ENCODE measurements at regions not wholly inside any gene's neighbourhood (a gene's known extent, or its start where the extent isn't known, plus 50 kb on each side); places are given as distances from the start of the nearest gene placed in this dataset.

DNA sequence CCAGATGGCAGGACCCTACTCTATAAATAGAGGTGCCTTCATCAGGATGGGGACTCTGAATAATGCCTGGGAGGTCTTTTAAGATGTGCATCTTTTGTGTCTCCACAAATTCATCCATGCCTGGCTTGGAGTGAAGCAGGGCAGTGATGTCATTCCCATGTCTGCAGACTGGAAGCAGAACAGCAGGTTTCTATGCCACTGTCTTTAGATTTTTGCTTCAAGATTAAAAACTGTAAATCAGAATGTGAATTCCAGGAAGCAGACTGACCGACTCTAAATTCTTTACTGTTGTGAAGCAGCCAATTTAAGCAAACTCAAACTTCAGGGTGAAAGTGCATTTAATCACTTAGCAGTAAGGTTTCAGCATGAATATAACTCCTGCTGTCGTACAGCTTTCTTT lies 159.3 kb downstream of the SCG2 start:
- Mint-ChIP-seq H3K36me3 (no peaks in the 10 kb centered on the region), H3K4me3 (no peak overlapping the region), H3K27me3 (no peaks in the 10 kb centered on the region), H3K4me1 (no peaks in the 10 kb centered on the region), H3K27ac (no peak overlapping the region), H3K9me3 (peaks cover 0 to 5% (median under 1%) of the 10 kb centered on the region in 8 donors)
- no peak overlapping the region for H3K4me3 ChIP-seq (ENCODE audit: low read length in 2 of 2)
- no peaks in the 10 kb centered on the region for H3K4me1 ChIP-seq (ENCODE audit: insufficient read depth, low read length)
- H3K9me3 ChIP-seq (ENCODE audit: control insufficient read depth in 1 of 2, low read length in 2 of 2), result no peaks in the 10 kb centered on the region
- H3K27ac ChIP-seq (ENCODE audit: low read depth, low read length), result no peak overlapping the region
- ChIA-PET POLR2A (ENCODE audit: partially characterized antibody) (no interaction called here), CTCF (ENCODE audit: partially characterized antibody) (no interaction called here)
- DNase-seq, result no peak
- intact Hi-C loops (cut with micrococcal nuclease), result no loop called here
- no peaks in the 10 kb centered on the region for H3K27me3 ChIP-seq (ENCODE audit: insufficient read depth, low read length)
- H3K36me3 ChIP-seq (ENCODE audit: insufficient read depth, low read length), result no peaks in the 10 kb centered on the region

DNA sequence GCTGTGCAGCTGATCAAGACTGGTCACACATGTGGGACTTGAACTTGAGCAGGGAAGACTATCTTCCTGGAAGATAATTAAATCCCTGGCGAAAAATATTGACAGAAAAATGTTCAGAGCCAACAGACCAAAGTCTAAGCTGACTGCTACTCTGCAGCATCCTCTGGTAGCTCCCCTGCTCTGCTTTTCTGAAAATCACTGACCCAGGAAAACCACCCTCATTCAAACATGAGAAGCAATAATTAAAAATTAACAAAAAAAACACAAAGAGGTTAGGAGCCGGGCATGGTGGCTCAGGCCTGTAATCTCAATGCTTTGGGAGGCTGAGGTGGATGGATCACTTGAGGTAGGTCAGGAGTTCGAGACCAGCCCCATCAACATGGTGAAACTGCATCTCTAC lies 151.9 kb downstream of the SCG2 start:
- intact Hi-C loops (cut with micrococcal nuclease), result no loop called here
- H3K27me3 ChIP-seq (ENCODE audit: insufficient read depth, low read length), result no peaks in the 10 kb centered on the region
- Mint-ChIP-seq H3K4me1 (no peaks in the 10 kb centered on the region), H3K9me3 (peaks cover 0 to 10% (median 3%) of the 10 kb centered on the region in 8 donors), H3K36me3 (no peaks in the 10 kb centered on the region), H3K4me3 (no peak overlapping the region), H3K27me3 (no peaks in the 10 kb centered on the region), H3K27ac (no peak overlapping the region)
- ChIA-PET POLR2A (ENCODE audit: partially characterized antibody) (no interaction called here), CTCF (ENCODE audit: partially characterized antibody) (no interaction called here)
- H3K4me3 ChIP-seq (ENCODE audit: low read length in 2 of 2), result no peak overlapping the region
- no peaks in the 10 kb centered on the region for H3K36me3 ChIP-seq (ENCODE audit: insufficient read depth, low read length)
- H3K4me1 ChIP-seq (ENCODE audit: insufficient read depth, low read length), result no peaks in the 10 kb centered on the region
- DNase-seq, result no peak
- no peaks in the 10 kb centered on the region for H3K9me3 ChIP-seq (ENCODE audit: control insufficient read depth in 1 of 2, low read length in 2 of 2)
- no peak overlapping the region for H3K27ac ChIP-seq (ENCODE audit: low read depth, low read length)

- no peak overlapping the region for H3K27ac Mint-ChIP-seq
- H3K4me1 Mint-ChIP-seq, result no peaks in the 10 kb centered on the region
- H3K27me3 ChIP-seq (ENCODE audit: insufficient read depth, low read length), result no peaks in the 10 kb centered on the region
- H3K4me1 ChIP-seq (ENCODE audit: insufficient read depth, low read length), result no peaks in the 10 kb centered on the region
- no peak overlapping the region for H3K27ac ChIP-seq (ENCODE audit: low read depth, low read length)
- no peak overlapping the region for H3K4me3 ChIP-seq (ENCODE audit: low read length in 2 of 2)
- no peaks in the 10 kb centered on the region for H3K36me3 Mint-ChIP-seq
- ChIA-PET CTCF (ENCODE audit: partially characterized antibody) (no interaction called here), POLR2A (ENCODE audit: partially characterized antibody) (no interaction called here)
- intact Hi-C loops (cut with micrococcal nuclease), result no loop called here
- H3K9me3 Mint-ChIP-seq, result peaks cover 0 to 10% (median 3%) of the 10 kb centered on the region in 8 donors
- no peak for DNase-seq
- H3K36me3 ChIP-seq (ENCODE audit: insufficient read depth, low read length), result no peaks in the 10 kb centered on the region
- H3K27me3 Mint-ChIP-seq, result no peaks in the 10 kb centered on the region
- H3K4me3 Mint-ChIP-seq, result no peak overlapping the region
- H3K9me3 ChIP-seq (ENCODE audit: control insufficient read depth in 1 of 2, low read length in 2 of 2), result no peaks in the 10 kb centered on the region
Observed at GRCh38 chr2:223457301-223457700, 144.9 kb downstream of the SCG2 start.

GRCh38 chr2:223459328-223459939 lies 142.7 kb downstream of the SCG2 start:
- no peak for DNase-seq
- H3K4me1 ChIP-seq (ENCODE audit: insufficient read depth, low read length), result no peaks in the 10 kb centered on the region
- intact Hi-C loops (cut with micrococcal nuclease), result no loop called here
- ChIA-PET POLR2A (ENCODE audit: partially characterized antibody) (no interaction called here), CTCF (ENCODE audit: partially characterized antibody) (no interaction called here)
- Mint-ChIP-seq H3K27me3 (no peaks in the 10 kb centered on the region), H3K4me3 (no peak overlapping the region), H3K9me3 (peaks cover 0 to 10% (median 6%) of the 10 kb centered on the region in 8 donors), H3K4me1 (no peaks in the 10 kb centered on the region), H3K27ac (no peak overlapping the region), H3K36me3 (no peaks in the 10 kb centered on the region)
- H3K9me3 ChIP-seq (ENCODE audit: control insufficient read depth in 1 of 2, low read length in 2 of 2), result no peaks in the 10 kb centered on the region
- no peaks in the 10 kb centered on the region for H3K36me3 ChIP-seq (ENCODE audit: insufficient read depth, low read length)
- H3K27me3 ChIP-seq (ENCODE audit: insufficient read depth, low read length), result no peaks in the 10 kb centered on the region
- no peak overlapping the region for H3K4me3 ChIP-seq (ENCODE audit: low read length in 2 of 2)
- no peak overlapping the region for H3K27ac ChIP-seq (ENCODE audit: low read depth, low read length)

DNA sequence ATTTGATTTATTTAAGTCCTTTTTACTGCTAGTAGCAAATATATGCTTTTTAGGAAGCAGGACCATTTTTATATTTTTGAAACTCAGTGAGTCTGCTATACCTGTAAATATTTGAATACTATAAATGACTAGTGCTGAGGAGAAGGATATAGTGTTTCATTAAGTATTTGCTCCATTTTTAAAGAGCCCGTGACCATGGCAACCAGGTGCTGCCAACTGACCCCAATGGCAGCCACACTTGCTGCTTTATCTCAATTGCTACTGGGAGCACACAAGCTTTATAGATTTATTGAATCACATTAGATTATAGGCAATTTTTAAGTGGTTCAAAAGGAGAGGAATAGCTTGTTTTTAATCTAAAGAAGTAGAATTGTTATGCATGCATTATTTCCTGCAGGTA lies 142.0 kb downstream of the SCG2 start:
- Mint-ChIP-seq H3K4me1 (no peaks in the 10 kb centered on the region), H3K4me3 (no peak overlapping the region), H3K27me3 (no peaks in the 10 kb centered on the region), H3K36me3 (no peaks in the 10 kb centered on the region), H3K9me3 (peaks cover 0 to 10% (median 6%) of the 10 kb centered on the region in 8 donors), H3K27ac (no peak overlapping the region)
- H3K4me1 ChIP-seq (ENCODE audit: insufficient read depth, low read length), result no peaks in the 10 kb centered on the region
- POLR2A ChIA-PET (ENCODE audit: partially characterized antibody), result no interaction called here
- CTCF ChIA-PET (ENCODE audit: partially characterized antibody), result no interaction called here
- H3K9me3 ChIP-seq (ENCODE audit: control insufficient read depth in 1 of 2, low read length in 2 of 2), result no peaks in the 10 kb centered on the region
- H3K4me3 ChIP-seq (ENCODE audit: low read length in 2 of 2), result no peak overlapping the region
- H3K27me3 ChIP-seq (ENCODE audit: insufficient read depth, low read length), result no peaks in the 10 kb centered on the region
- no peaks in the 10 kb centered on the region for H3K36me3 ChIP-seq (ENCODE audit: insufficient read depth, low read length)
- H3K27ac ChIP-seq (ENCODE audit: low read depth, low read length), result no peak overlapping the region
- DNase-seq, result no peak
- intact Hi-C loops (cut with micrococcal nuclease), result no loop called here

DNA sequence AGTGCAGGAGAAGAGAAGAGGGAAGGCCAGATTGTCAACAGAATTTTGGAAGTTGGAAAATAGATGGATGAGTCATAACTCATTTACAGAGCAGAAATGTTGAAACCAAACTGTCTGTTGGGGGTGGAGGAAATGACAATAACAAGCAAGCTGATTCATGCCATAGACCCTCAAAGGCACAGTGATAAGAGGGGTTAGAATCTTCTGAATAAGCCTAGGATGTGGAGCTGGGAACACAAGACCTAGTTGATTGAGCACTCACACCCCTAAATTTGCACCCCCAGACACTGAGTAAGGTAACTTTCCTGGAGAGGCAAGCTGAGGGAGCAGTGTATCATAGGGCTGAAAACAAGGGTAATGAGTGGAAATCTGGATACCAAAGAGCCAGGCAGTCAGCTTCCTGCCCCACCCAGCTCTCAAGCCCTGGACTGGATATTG lies 141.4 kb downstream of the SCG2 start:
- Mint-ChIP-seq H3K9me3 (peaks cover 0 to 11% (median 6%) of the 10 kb centered on the region in 8 donors), H3K27me3 (no peaks in the 10 kb centered on the region), H3K4me3 (no peak overlapping the region), H3K36me3 (no peaks in the 10 kb centered on the region), H3K27ac (no peak overlapping the region), H3K4me1 (no peaks in the 10 kb centered on the region)
- Histone ChIP-seq H3K27me3 (ENCODE audit: insufficient read depth, low read length) (no peaks in the 10 kb centered on the region), H3K36me3 (ENCODE audit: insufficient read depth, low read length) (no peaks in the 10 kb centered on the region), H3K9me3 (ENCODE audit: control insufficient read depth in 1 of 2, low read length in 2 of 2) (no peaks in the 10 kb centered on the region), H3K4me1 (ENCODE audit: insufficient read depth, low read length) (no peaks in the 10 kb centered on the region), H3K4me3 (ENCODE audit: low read length in 2 of 2) (no peak overlapping the region), H3K27ac (ENCODE audit: low read depth, low read length) (no peak overlapping the region)
- ChIA-PET CTCF (ENCODE audit: partially characterized antibody) (no interaction called here), POLR2A (ENCODE audit: partially characterized antibody) (no interaction called here)
- intact Hi-C loops (cut with micrococcal nuclease), result no loop called here
- no peak for DNase-seq

DNA sequence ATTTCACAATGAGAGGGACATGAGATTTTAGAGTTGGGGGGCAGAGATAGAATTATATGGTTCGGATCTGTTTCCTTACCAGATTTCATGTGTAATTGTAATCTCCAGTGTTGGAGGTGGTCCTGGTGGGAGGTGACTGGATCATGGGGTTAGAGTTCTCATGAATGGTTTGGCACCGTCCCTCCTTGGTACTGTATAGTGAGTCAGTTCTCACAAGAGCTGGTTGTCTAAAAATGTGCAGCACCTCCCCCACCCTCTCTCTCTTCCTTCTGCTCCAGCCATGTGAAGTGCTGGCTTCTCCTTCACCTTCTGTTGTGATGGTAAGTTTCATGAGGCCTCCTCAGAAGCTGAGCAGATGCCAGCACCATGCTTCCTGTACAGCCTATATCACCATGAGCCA lies 138.1 kb downstream of the SCG2 start:
- H3K27me3 ChIP-seq (ENCODE audit: insufficient read depth, low read length), result no peaks in the 10 kb centered on the region

GRCh38 chr2:223465793-223466192 lies 136.4 kb downstream of the SCG2 start:
- H3K27me3 Mint-ChIP-seq, result no peaks in the 10 kb centered on the region
- DNase-seq, result no peak
- intact Hi-C loops (cut with micrococcal nuclease), result no loop called here
- Histone ChIP-seq H3K27ac (ENCODE audit: low read depth, low read length) (no peak overlapping the region), H3K4me3 (ENCODE audit: low read length in 2 of 2) (no peak overlapping the region), H3K27me3 (ENCODE audit: insufficient read depth, low read length) (no peaks in the 10 kb centered on the region), H3K4me1 (ENCODE audit: insufficient read depth, low read length) (no peaks in the 10 kb centered on the region), H3K36me3 (ENCODE audit: insufficient read depth, low read length) (no peaks in the 10 kb centered on the region), H3K9me3 (ENCODE audit: control insufficient read depth in 1 of 2, low read length in 2 of 2) (no peaks in the 10 kb centered on the region)
- H3K9me3 Mint-ChIP-seq, result peaks cover 0 to 14% (median 8%) of the 10 kb centered on the region in 8 donors
- CTCF ChIA-PET (ENCODE audit: partially characterized antibody), result no interaction called here
- H3K4me1 Mint-ChIP-seq, result no peaks in the 10 kb centered on the region
- H3K27ac Mint-ChIP-seq, result no peak overlapping the region
- H3K4me3 Mint-ChIP-seq, result no peak overlapping the region
- POLR2A ChIA-PET (ENCODE audit: partially characterized antibody), result no interaction called here
- H3K36me3 Mint-ChIP-seq, result no peaks in the 10 kb centered on the region

More for the DNA sequence above, 138.1 kb downstream of the SCG2 start:
- Mint-ChIP-seq H3K27ac (no peak overlapping the region), H3K36me3 (no peaks in the 10 kb centered on the region), H3K9me3 (peaks cover 0 to 14% (median 9%) of the 10 kb centered on the region in 8 donors), H3K4me3 (no peak overlapping the region), H3K27me3 (no peaks in the 10 kb centered on the region), H3K4me1 (no peaks in the 10 kb centered on the region)
- no peak for DNase-seq
- Histone ChIP-seq H3K4me1 (ENCODE audit: insufficient read depth, low read length) (no peaks in the 10 kb centered on the region), H3K4me3 (ENCODE audit: low read length in 2 of 2) (no peak overlapping the region), H3K27ac (ENCODE audit: low read depth, low read length) (no peak overlapping the region), H3K36me3 (ENCODE audit: insufficient read depth, low read length) (no peaks in the 10 kb centered on the region), H3K9me3 (ENCODE audit: control insufficient read depth in 1 of 2, low read length in 2 of 2) (no peaks in the 10 kb centered on the region)
- ChIA-PET POLR2A (ENCODE audit: partially characterized antibody) (no interaction called here), CTCF (ENCODE audit: partially characterized antibody) (no interaction called here)
- intact Hi-C loops (cut with micrococcal nuclease), result no loop called here
